Activated T-cell treated with anti-CD3 and anti-CD28 coated beads, Interleukin-2, amount 50 U/mL, for 1 hour (primary cell): ENCODE measurements at regions not wholly inside any gene's neighbourhood (a gene's known extent, or its start where the extent isn't known, plus 50 kb on each side); places are given as distances from the start of the nearest gene placed in this dataset.

Experiments
- DNase-seq: peaks from one replicate; pipeline ENCODE4 v3.0.0-alpha.2; 2020

DNA sequence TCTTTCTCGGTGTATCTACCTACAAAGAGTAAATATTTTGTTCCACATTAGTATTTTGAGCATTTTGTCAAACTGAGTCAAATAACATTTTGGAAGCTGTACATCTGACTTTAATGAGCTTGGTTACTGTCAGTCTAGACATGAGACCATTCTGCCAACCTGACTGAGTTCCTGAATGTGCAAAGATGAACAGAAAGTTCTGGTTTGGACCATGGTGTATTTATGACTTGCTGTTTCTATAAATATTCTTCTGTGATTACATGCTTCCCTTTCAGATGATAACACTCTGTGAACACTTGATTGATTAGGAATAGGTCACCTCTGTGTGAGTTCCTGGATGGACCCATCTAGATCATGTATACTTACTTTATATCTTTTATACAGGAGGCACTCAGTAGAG lies 827.8 kb downstream of the VRK1 start:
- no peak for DNase-seq

DNA sequence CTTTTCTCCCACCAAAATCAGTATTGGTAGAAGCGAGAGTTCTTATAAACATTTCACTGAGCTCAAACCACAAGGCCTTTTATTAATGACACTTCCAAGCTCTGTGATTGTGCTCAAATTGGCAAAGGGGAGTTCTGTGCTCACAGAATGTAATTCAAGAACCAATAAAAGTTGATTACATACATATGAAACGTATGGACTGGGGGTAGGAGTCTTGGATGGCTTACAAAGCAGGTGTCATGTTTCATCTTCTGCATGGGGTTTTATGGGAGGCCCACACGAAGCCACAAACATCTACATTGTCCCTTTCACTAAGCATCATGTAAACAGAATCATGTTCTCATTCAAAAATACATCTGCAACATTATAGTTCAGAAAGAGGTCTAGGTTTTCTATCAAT lies 828.3 kb downstream of the VRK1 start:
- no peak for DNase-seq

- no peak for DNase-seq
These were observed 828.9 kb downstream of the VRK1 start for GRCh38 chr14:97626088-97626487.

DNA sequence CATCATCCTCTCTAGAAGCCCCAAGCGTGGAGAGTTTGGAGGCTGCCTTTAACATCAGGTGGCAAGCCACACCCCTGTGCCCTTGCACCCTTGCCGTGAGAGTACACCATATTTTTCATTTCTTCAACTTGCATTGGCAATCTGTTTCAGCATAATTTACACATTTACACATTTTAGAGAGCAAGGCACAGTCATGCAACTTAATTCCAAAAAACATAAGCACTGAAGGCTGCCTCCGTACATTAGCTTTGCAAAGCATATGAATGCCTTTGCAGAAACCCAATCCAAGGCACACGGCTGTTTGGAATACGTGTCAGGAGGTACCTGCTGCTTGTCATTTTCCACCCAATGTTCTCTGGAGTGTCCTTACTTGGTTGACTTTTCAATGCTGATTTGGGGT lies 833.1 kb downstream of the VRK1 start:
- DNase-seq = no peak

GRCh38 chr14:97633131-97633738 lies 836.1 kb downstream of the VRK1 start:
- DNase-seq = no peak

- DNase-seq = peak; percentile 40
These were observed 837.6 kb downstream of the VRK1 start for GRCh38 chr14:97634751-97635150.

- DNase-seq = no peak
These were observed 841.7 kb downstream of the VRK1 start for GRCh38 chr14:97638864-97639263.

GRCh38 chr14:97640031-97640430 lies 842.8 kb downstream of the VRK1 start:
- DNase-seq = no peak

DNA sequence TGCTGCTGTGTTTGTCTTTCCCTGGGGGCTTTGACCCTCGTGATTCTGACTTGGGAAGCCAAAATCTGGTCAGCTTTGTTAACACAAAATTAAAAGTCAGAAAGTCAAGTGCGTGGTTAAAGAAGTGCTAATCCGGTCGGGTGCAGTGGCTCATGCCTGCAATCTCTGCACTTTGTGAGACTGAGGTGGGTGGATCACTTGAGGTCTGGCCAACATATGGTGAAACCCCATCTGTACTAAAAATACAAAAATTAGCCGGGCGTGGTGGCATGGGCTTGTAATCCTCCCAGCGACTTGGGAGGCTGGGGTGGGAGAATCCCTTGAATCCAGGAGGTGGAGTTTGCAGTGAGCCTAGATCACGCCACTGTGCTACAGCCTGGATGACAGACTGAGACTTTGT lies 844.6 kb downstream of the VRK1 start:
- no peak for DNase-seq

DNA sequence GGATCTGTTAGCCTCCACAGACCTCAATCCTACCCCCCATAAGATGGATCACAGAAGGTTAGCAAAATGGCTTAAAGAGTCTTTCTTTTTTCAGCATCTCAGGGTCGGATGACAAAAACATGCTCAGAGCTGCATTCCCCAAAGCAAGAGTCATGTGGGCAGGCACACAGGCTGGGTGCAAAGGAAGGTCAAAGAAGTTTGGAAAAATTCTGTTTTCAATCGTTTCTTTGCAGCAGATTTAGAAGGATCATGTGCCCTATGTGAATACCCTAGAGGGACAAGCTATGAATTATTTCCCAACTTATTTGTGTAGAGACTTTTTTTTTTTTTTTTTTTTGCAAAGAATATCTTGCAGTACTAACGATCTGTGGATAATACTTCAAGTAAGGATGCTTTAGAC lies 845.4 kb downstream of the VRK1 start:
- no peak for DNase-seq

DNA sequence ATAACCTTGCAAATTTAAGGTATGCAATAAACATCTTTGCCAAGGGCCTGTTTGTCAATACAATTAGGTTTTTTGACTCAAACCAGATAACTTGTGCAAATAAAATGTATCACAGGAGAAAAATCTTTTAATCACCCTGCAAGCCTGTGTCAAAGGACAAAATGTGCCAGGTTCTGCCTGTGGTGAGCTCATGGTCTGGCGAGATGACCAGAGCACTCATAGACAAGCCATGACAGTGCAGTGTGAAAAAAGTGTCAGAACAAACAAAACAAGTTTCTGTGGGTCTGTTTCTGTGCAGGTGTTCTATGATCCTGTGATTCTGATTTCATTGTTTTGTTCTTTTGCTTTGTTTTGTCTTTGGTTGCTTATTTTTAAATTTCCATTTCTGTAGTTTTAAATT lies 847.2 kb downstream of the VRK1 start:
- DNase-seq = no peak

DNA sequence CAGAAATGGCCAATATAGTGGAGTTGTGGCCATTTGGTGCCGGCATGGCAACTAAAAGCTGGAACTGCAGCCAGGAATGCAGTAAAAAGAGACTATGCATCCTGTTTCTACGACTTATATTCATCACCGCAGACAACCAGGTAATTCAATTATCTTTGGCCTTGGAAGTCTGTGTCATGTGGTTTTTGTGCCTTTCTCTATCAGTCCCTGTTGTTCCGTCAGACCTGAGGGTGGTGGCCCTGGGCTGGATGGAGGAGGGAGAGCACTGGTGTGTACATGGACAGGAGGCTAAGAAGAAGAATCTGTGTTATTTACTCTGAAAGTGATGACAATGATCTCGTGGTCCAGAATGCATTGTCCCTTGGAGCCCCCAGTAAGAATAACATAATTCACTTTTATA lies 852.6 kb downstream of the VRK1 start:
- no peak for DNase-seq

DNA sequence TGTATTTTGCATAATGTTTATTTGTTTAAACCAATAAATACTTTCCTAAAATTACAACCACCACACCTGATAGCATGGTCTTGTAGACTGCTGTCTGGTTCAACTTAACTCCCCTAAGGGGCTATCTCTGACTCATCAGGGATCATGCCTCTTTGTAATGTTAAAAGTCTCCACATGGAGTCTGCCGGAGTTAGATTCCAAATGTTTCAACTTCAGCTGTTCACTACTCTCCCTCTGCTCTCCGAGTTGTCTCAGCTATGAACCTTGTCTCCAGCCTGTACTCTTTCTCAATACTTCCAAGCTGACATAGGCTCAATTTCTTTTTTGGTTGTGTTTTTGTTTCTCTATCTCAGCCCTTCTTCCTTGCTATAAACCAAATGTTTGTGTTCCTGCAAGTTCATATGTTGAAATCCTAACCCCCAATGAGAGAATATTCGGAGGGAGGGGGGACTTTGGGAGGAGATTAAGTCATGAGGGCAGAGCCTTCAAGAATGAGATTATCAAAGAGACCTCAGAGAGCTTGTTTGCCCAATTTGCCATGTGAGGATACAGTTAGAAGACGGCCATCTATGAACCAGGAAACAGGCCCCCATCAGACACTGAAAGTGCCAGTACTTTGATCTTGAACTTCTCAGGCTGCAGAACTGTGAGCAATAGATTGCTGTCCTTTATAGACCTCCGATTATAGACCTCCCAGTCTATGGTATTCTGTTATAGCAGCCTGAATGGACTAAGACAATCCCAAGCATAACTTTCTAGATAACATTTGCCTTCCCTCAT lies 858.2 kb downstream of the VRK1 start:
- no peak for DNase-seq

GRCh38 chr14:97657609-97658008 lies 860.4 kb downstream of the VRK1 start:
- no peak for DNase-seq

DNA sequence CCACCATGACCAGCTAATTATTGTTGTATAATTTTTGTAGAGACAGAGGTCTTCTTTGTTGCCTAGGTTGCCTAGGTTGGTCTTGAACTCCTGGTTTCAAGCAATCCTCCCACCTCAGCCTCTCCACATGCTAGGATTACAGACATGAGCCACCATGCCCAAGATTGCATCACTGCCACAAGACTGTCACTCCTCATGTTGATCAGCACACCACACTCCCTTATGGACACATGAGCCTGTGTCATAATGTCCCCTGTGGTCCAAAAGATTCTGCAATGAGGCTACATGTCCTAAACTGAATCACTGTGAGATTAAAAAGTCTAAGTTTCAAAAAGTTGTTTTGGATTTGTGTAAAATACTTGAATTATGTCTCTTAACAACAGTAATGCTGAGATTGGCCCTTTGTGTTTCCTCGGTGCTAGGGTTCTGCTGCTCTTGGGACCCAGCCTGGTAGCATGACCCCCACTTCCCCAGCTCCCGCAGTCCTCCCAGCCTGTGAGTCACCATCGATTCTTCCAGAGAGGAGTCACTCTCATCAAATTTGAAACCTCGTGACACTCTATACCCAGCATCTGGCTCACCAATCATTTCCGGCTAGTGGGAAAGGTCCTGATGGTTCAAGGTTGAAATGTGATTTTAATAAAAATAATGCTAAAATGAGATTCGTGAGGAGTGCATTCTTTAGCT lies 890.9 kb downstream of the VRK1 start:
- DNase-seq = no peak

GRCh38 chr14:97688631-97689336 lies 891.6 kb downstream of the VRK1 start:
- DNase-seq = no peak

DNA sequence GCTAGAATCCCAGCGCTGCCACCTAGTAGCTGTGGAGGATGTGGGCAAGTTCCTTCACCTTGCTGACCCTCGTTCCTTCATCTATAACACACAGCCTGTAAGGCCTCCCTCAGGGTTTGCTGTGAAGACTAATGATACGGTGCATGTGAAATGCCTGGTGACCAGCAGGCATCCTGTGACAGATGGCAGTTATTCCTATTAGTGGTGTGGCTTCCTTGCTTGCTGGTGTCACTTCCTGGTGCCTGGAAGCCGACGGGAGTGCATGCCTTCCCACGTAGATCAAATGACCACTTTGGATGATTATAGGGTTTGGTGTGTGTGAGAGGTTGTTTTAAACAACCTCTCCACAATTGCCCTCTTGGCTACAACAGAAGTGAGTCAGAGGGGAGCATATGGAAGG lies 894.9 kb downstream of the VRK1 start:
- no peak for DNase-seq

DNA sequence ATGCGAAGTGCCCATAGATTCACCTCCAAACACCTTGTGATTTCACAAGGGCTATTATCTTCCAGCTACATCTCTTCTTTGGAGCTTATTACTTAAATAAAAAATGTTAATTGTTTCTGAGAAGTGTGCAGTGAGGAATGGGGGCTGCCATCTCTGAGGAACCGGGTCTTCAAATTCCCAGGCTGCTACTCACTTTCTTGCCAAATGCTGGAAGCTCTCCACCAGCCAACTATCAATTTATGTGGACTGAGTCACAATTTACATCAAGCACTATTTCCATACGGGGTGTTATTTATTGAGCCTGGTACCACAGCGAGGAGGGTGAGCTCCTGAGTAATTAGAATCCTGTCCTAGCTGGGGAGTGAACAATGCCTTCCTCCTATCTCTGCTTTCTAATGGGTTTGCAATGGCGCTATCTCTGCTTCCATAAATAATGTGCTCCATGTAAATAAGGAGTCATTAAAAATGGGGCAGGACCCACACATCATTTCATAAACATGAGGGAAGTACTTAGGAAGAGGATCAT lies 898.3 kb downstream of the VRK1 start:
- DNase-seq = no peak

- DNase-seq = no peak
These were observed 900.6 kb downstream of the VRK1 start for GRCh38 chr14:97697772-97698171.

DNA sequence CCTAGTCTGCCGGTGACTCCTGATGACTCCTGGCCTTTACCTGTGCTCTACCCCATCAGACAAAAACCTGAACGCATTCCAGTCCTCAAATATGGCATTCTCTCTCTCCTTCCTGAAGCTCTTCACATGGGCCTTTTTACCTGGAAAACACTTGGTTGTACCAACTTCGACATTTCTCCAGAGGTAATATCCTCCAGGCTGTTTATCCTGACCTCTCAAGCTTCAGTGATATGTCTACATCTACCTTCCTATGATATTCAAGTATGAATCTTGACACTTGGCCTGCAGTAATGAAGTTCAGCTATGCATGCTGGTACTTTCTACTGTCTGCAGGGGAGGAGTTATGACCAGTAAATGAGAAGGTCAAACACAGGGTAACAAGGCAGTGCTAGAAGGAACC lies 901.8 kb downstream of the VRK1 start:
- no peak for DNase-seq

DNA sequence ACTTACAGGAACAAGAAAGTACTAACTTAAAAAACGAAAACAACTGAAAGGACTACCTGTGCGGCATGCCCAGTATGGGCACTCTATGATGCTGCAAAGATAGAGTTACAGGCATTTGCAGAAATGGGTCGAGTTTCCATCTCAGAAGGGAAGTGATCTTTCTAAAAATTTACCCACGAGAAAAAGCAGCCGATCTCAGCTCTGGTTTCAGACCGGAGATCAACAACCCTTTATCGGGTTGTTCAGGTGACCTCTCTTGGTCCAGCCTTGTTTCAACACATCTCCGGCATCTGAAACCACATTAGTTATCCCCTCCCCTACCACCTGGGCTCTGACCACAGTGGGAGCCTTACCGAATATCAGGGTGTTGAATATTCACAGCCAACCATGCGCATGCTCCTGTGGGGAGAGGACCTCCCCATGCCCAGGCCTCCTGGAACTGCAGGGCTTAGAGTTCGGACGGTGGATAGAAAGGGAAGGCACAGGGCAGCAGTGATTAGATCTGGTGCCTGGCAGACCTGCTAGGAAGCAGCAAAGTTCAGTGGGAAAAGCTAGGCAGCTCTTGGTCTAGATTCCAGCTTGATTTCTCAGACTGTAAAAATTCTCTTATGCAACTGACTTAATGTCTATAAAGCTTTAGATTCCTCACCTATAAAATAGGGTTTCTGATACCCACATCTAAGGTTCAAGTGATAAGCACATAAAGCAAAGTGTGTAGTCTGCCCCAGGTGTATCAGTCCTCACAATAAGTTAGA lies 906.0 kb downstream of the VRK1 start:
- DNase-seq = no peak

- no peak for DNase-seq
These were observed 907.2 kb downstream of the VRK1 start for GRCh38 chr14:97704316-97704885.
